GM23338 (cell line): ENCODE measurements at regions not wholly inside any gene's neighbourhood (a gene's known extent, or its start where the extent isn't known, plus 50 kb on each side); places are given as distances from the start of the nearest gene placed in this dataset.

Experiments
- ATAC-seq: fragments of 200-7000 bp; cut with Tn5 transposase; 3 replicates; pipeline ENCODE4 v1.9.1; 2020
- DNase-seq: peaks from one replicate; pipeline ENCODE4 v3.0.0-alpha.2; 2015; ENCODE audit warnings: low spot score
- H2AFZ ChIP-seq: fragments of 200-600 bp; sonication (generic); 2 replicates; pipeline ENCODE4 v1.8.0; 2016; ENCODE audit warnings: antibody characterized with exemption, mild to moderate bottlenecking, moderate library complexity
- H3F3A ChIP-seq: fragments of 200-600 bp; sonication (generic); replicated peaks from 2 replicates; pipeline ENCODE4 v1.8.0; 2017; ENCODE audit warnings: antibody characterized with exemption, mixed run types, low read depth
- H3K27ac ChIP-seq: fragments of 200-600 bp; sonication (generic); 2 replicates; pipeline ENCODE4 v1.6.1; 2016; ENCODE audit warnings: low read depth
- H3K27me3 ChIP-seq: fragments of 200-600 bp; sonication (generic); 2 replicates; pipeline ENCODE4 v1.8.0; 2016; ENCODE audit warnings: mild to moderate bottlenecking, mixed run types, moderate library complexity; ENCODE audit not compliant: insufficient read depth
- H3K36me3 ChIP-seq: fragments of 200-600 bp; sonication (generic); 2 replicates; pipeline ENCODE4 v1.8.0; 2016; ENCODE audit warnings: mild to moderate bottlenecking; ENCODE audit not compliant: insufficient read depth
- H3K4me1 ChIP-seq: fragments of 200-600 bp; sonication (generic); 2 replicates; pipeline ENCODE4 v1.8.0; 2016; ENCODE audit warnings: mild to moderate bottlenecking, moderate library complexity; ENCODE audit not compliant: insufficient read depth
- H3K4me2 ChIP-seq: fragments of 200-600 bp; sonication (generic); 2 replicates; pipeline ENCODE4 v1.7.1; 2017; ENCODE audit warnings: mixed run types
- H3K4me3 ChIP-seq: fragments of 200-600 bp; sonication (generic); 2 replicates; pipeline ENCODE4 v1.6.1; 2016; ENCODE audit warnings: mixed run types
- H3K79me2 ChIP-seq: fragments of 200-600 bp; sonication (generic); replicated peaks from 2 replicates; pipeline ENCODE4 v1.8.0; 2017; ENCODE audit warnings: mild to moderate bottlenecking; ENCODE audit not compliant: insufficient read depth
- H3K9me2 ChIP-seq: fragments of 200-600 bp; sonication (generic); 2 replicates; pipeline ENCODE4 v1.8.0; 2017; ENCODE audit not compliant: insufficient read depth
- H4K20me1 ChIP-seq: fragments of 200-600 bp; sonication (generic); replicated peaks from 2 replicates; pipeline ENCODE4 v1.8.0; 2017; ENCODE audit warnings: mild to moderate bottlenecking; ENCODE audit not compliant: insufficient read depth
- H3K27ac Mint-ChIP-seq: 2 replicates; pipeline ENCODE4 v1.8.0; 2020; ENCODE audit warnings: inconsistent platforms, mild to moderate bottlenecking, moderate library complexity, mixed read lengths
- H3K27me3 Mint-ChIP-seq: 3 replicates; pipeline ENCODE4 v1.8.0; 2022; ENCODE audit warnings: low read depth, mild to moderate bottlenecking, moderate library complexity, mixed read lengths, inconsistent platforms; ENCODE audit not compliant: insufficient read depth, poor library complexity
- H3K36me3 Mint-ChIP-seq: 3 replicates; pipeline ENCODE4 v1.8.0; 2021; ENCODE audit warnings: low read depth, mild to moderate bottlenecking, inconsistent platforms, moderate library complexity, mixed read lengths
- H3K4me1 Mint-ChIP-seq: 3 replicates; pipeline ENCODE4 v1.8.0; 2020; ENCODE audit warnings: mild to moderate bottlenecking, inconsistent platforms, mixed read lengths
- H3K4me3 Mint-ChIP-seq: 3 replicates; pipeline ENCODE4 v1.8.0; 2021; ENCODE audit warnings: moderate library complexity, mild to moderate bottlenecking, inconsistent platforms, mixed read lengths
- H3K9me3 Mint-ChIP-seq: 3 replicates; pipeline ENCODE4 v1.8.0; 2020; ENCODE audit warnings: moderate library complexity, mild to moderate bottlenecking, inconsistent platforms, mixed read lengths
- CREB1 ChIP-seq: fragments of 250-450 bp; sonication (Bioruptor Pico); IDR thresholded peaks from 2 replicates; pipeline ENCODE4 v1.5.0; 2020; ENCODE audit warnings: low read depth, mild to moderate bottlenecking, moderate library complexity
- EZH2 ChIP-seq: fragments of 200-600 bp; sonication (generic); IDR thresholded peaks from one replicate; pipeline ENCODE4 v1.8.0; 2017; ENCODE audit warnings: antibody characterized with exemption, mild to moderate bottlenecking, low read depth; ENCODE audit not compliant: unreplicated experiment
- JUNB ChIP-seq: IDR thresholded peaks from one replicate; pipeline ENCODE4 v1.6.1; 2016; ENCODE audit warnings: antibody characterized with exemption; ENCODE audit not compliant: unreplicated experiment
- NANOG ChIP-seq: IDR thresholded peaks from 2 replicates; pipeline ENCODE4 v1.6.1; 2016; ENCODE audit warnings: antibody characterized with exemption, borderline replicate concordance
- STAT1 ChIP-seq: IDR thresholded peaks from one replicate; pipeline ENCODE4 v1.6.1; 2016; ENCODE audit warnings: antibody characterized with exemption; ENCODE audit not compliant: unreplicated experiment
- ZNF114 ChIP-seq: fragments of 250-450 bp; sonication (Bioruptor Pico); IDR thresholded peaks from 2 replicates; pipeline ENCODE4 v1.5.0; 2020; ENCODE audit warnings: mild to moderate bottlenecking, moderate library complexity
- ZNF331 ChIP-seq: fragments of 250-450 bp; sonication (Bioruptor Pico); IDR thresholded peaks from 2 replicates; pipeline ENCODE4 v1.5.0; 2020; ENCODE audit warnings: low read depth, mild to moderate bottlenecking, moderate library complexity
- ZNF462 ChIP-seq: fragments of 250-450 bp; sonication (Bioruptor Pico); IDR thresholded peaks from 2 replicates; pipeline ENCODE4 v1.5.0; 2020; ENCODE audit warnings: mild to moderate bottlenecking, moderate library complexity
- TF ChIP-seq, protein P1 (sequence below): IDR thresholded peaks from one replicate; pipeline ENCODE4 v1.6.1; 2018; ENCODE audit warnings: antibody characterized with exemption; ENCODE audit not compliant: unreplicated experiment

DNA sequence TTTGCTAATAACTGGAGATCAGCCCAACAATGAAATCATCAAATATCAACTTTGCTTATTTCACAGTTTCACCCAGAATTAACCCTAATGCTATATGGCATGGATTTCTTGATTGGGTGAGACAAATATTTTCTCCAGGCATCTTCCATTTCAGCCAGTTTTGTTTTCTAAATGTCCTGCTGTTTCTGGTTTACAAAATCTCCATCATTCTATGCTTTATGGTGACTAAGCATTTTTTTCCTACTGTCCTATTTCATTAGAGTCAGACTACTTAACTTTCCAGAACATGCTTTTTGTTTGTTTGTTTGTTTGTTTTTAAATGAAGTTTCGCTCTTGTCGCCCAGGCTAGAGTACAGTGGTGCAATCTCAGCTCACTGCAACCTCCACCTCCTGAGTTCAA is 59.5 kb upstream of the EXOC2 start (continued):
- TF ChIP-seq JUNB: no peak

DNA sequence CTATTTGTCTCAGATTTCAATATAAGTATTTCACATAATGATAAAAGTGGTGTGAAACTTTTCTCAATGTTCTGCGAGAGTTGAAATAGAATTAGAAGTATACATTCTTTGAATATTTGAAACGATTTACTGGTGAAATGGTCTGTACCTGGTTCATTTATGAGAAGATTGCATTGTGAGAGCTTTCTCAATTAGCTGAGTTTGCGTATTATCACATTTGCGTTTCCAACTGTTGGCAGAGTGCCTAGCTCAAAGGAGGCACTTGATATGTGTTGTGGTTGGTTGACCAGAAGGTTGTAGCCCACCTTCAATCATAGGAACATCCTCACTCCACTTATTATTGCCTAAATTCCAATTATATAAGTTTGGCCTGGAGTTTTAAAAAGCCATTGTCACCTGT is 58.8 kb upstream of the EXOC2 start:
- Histone ChIP-seq H3K9me2 (0 out of 2 replicates have a peak, but pooled peaks cover 2% of the 10 kb centered on the region), H3K27ac (no peak overlapping the region), H3K79me2 (no peaks in the 10 kb centered on the region), H3F3A (no peaks in the 10 kb centered on the region), H3K4me3 (no peak overlapping the region), H3K27me3 (no peaks in the 10 kb centered on the region), H3K4me1 (peaks cover 6% of the 10 kb centered on the region; the same call in 1 of the 2 replicates), H3K36me3 (no peaks in the 10 kb centered on the region), H2AFZ (no peak overlapping the region; the same call in 1 of the 2 replicates), H3K4me2 (no peak overlapping the region), H4K20me1 (no peaks in the 10 kb centered on the region)
- DNase-seq (no peak), ATAC-seq (no peak)
- no peaks in the 10 kb centered on the region for H3K36me3 Mint-ChIP-seq
- H3K4me3 Mint-ChIP-seq: no peak overlapping the region
- no peaks in the 10 kb centered on the region for H3K9me3 Mint-ChIP-seq
- TF ChIP-seq, protein P1, sequence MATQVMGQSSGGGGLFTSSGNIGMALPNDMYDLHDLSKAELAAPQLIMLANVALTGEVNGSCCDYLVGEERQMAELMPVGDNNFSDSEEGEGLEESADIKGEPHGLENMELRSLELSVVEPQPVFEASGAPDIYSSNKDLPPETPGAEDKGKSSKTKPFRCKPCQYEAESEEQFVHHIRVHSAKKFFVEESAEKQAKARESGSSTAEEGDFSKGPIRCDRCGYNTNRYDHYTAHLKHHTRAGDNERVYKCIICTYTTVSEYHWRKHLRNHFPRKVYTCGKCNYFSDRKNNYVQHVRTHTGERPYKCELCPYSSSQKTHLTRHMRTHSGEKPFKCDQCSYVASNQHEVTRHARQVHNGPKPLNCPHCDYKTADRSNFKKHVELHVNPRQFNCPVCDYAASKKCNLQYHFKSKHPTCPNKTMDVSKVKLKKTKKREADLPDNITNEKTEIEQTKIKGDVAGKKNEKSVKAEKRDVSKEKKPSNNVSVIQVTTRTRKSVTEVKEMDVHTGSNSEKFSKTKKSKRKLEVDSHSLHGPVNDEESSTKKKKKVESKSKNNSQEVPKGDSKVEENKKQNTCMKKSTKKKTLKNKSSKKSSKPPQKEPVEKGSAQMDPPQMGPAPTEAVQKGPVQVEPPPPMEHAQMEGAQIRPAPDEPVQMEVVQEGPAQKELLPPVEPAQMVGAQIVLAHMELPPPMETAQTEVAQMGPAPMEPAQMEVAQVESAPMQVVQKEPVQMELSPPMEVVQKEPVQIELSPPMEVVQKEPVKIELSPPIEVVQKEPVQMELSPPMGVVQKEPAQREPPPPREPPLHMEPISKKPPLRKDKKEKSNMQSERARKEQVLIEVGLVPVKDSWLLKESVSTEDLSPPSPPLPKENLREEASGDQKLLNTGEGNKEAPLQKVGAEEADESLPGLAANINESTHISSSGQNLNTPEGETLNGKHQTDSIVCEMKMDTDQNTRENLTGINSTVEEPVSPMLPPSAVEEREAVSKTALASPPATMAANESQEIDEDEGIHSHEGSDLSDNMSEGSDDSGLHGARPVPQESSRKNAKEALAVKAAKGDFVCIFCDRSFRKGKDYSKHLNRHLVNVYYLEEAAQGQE: no peak
- TF ChIP-seq STAT1: no peak
- TF ChIP-seq EZH2: no peak
- TF ChIP-seq CREB1 (CRISPR knock-in tag): no peak
- TF ChIP-seq ZNF114 (CRISPR knock-in tag): no peak
- TF ChIP-seq JUNB: no peak
- TF ChIP-seq ZNF462 (CRISPR knock-in tag): no peak
- TF ChIP-seq NANOG: no peak
- no peak for TF ChIP-seq ZNF331
- H3K27me3 Mint-ChIP-seq: no peaks in the 10 kb centered on the region
- H3K4me1 Mint-ChIP-seq: peaks cover 5% of the 10 kb centered on the region; the same call in 2 of the 3 replicates
- no peak overlapping the region for H3K27ac Mint-ChIP-seq
